NB4 (cell line): ENCODE measurements at regions not wholly inside any gene's neighbourhood (a gene's known extent, or its start where the extent isn't known, plus 50 kb on each side); places are given as distances from the start of the nearest gene placed in this dataset.

ENCODE experiments used
- DNase-seq: peaks from one replicate; pipeline ENCODE4 v3.0.0; 2010; ENCODE audit warnings: low read depth
- H3K4me3 ChIP-seq: one replicate; pipeline ENCODE4 v1.5.1; 2011; ENCODE audit warnings: mild to moderate bottlenecking, low read depth, low read length, moderate library complexity
- MYC ChIP-seq: IDR thresholded peaks from 2 replicates; pipeline ENCODE4 v1.6.1; 2011; ENCODE audit warnings: low read depth, low read length
- POLR2A ChIP-seq: IDR thresholded peaks from 2 replicates; pipeline ENCODE4 v1.6.1; 2011; ENCODE audit warnings: mild to moderate bottlenecking; ENCODE audit not compliant: insufficient read length; ENCODE audit errors: extremely low read depth
- TF ChIP-seq, protein P1 (sequence below): IDR thresholded peaks from one replicate; pipeline ENCODE4 v1.5.1; 2012; ENCODE audit warnings: low read depth, low read length
- TF ChIP-seq, protein P2 (sequence below): IDR thresholded peaks from 2 replicates; pipeline ENCODE4 v1.6.1; 2011; ENCODE audit warnings: low read depth, low read length

DNA sequence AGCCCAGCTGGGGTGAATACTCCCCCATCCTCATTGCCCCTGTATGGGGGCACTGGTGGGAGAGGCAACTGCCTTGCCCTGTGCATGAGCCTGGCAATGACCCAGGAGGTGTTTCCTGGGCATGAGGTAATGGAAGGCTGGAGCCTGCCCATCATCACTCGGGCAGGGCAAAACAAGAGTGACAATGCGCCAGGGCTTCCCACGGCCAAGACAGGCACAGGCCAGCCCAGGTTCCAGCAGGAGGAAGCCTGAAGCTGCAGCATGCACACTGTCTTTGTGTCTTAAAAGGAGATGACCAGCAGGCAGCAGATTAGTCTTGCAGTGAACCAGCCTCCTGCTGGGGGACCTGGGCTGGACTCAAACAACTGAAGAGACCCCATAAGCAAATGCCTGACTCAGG is 92.2 kb upstream of the SMIM23 start:
- no peak overlapping the region for H3K4me3 ChIP-seq
- TF ChIP-seq, protein P1, sequence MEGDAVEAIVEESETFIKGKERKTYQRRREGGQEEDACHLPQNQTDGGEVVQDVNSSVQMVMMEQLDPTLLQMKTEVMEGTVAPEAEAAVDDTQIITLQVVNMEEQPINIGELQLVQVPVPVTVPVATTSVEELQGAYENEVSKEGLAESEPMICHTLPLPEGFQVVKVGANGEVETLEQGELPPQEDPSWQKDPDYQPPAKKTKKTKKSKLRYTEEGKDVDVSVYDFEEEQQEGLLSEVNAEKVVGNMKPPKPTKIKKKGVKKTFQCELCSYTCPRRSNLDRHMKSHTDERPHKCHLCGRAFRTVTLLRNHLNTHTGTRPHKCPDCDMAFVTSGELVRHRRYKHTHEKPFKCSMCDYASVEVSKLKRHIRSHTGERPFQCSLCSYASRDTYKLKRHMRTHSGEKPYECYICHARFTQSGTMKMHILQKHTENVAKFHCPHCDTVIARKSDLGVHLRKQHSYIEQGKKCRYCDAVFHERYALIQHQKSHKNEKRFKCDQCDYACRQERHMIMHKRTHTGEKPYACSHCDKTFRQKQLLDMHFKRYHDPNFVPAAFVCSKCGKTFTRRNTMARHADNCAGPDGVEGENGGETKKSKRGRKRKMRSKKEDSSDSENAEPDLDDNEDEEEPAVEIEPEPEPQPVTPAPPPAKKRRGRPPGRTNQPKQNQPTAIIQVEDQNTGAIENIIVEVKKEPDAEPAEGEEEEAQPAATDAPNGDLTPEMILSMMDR, result no peak
- TF ChIP-seq POLR2A (no peak), MYC (no peak)
- TF ChIP-seq, protein P2, sequence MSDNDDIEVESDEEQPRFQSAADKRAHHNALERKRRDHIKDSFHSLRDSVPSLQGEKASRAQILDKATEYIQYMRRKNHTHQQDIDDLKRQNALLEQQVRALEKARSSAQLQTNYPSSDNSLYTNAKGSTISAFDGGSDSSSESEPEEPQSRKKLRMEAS, result no peak
- no peak for DNase-seq

DNA sequence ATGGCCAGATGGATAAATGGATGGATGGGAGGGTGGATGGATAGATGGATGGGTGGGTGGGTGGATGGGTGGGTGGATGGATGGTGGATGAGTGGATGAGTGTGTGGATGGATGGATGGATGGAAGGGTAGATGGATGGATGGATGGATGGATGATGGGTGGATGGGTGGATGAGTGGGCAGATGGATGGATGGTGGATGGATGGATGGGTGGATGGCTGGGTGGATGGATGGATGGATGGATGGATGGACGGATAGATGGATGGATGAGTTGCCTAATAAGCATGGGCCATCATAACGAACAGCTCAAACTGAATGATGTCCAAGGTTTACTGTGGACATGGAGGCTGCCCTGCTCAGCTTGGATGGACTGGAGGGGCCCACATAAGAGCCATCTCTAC is 89.8 kb upstream of the SMIM23 start:
- H3K4me3 ChIP-seq, result no peak overlapping the region
- no peak for TF ChIP-seq MYC
- TF ChIP-seq, protein P1, result no peak
- TF ChIP-seq, protein P2, result no peak
- no peak for TF ChIP-seq POLR2A
- no peak for DNase-seq

- TF ChIP-seq, protein P1, result no peak
- TF ChIP-seq POLR2A, result no peak
- TF ChIP-seq MYC, result no peak
- TF ChIP-seq, protein P2, result no peak
- H3K4me3 ChIP-seq, result no peak overlapping the region
- no peak for DNase-seq
These were observed 88.2 kb upstream of the SMIM23 start for GRCh38 chr5:171697221-171698102.

DNA sequence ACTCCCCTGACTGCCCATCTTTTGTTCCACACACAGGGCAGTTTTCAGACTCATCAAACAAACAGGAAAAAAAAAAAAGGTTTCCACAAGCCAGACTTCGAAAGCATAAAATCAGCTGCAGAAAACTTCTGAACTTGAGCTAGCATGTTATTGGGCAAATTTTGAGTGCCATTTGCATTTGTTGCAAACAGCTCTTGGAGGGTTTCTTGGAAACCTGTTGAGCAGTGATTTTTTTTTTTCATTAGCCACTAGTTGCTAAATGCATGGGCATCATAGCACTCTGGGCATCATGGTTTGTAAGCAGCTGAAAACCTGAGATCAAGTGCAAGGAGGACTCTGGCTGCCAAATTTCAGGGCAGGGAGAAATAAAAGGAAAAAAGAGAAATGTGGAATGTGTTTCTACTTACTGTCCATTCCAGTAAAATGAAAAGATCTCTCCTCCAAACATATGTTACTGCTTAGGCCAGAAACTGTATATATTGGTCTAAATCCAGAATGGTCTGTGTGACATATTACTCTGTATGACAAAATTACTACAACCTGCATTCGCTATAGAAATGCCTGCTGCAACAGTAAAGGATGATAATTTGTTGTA is 85.2 kb upstream of the SMIM23 start:
- no peak overlapping the region for H3K4me3 ChIP-seq
- no peak for DNase-seq
- TF ChIP-seq MYC (no peak), POLR2A (no peak)
- TF ChIP-seq, protein P2, result no peak
- TF ChIP-seq, protein P1, result no peak

GRCh38 chr5:171701100-171701541 is 84.5 kb upstream of the SMIM23 start:
- no peak for DNase-seq
- TF ChIP-seq POLR2A (no peak), MYC (no peak)
- TF ChIP-seq, protein P1, result no peak
- TF ChIP-seq, protein P2, result no peak
- no peak overlapping the region for H3K4me3 ChIP-seq
